DND-41 (cell line): ENCODE measurements at regions not wholly inside any gene's neighbourhood (a gene's known extent, or its start where the extent isn't known, plus 50 kb on each side); places are given as distances from the start of the nearest gene placed in this dataset.

Experiments
- CTCF ChIP-seq: IDR thresholded peaks from 2 replicates; pipeline ENCODE4 v1.5.1; 2012; ENCODE audit warnings: borderline replicate concordance, low read length, moderate library complexity, mild to moderate bottlenecking; ENCODE audit not compliant: poor library complexity, severe bottlenecking; ENCODE audit errors: extremely low read depth
- EZH2 ChIP-seq: IDR thresholded peaks from 3 replicates; pipeline ENCODE4 v1.6.1; 2012; ENCODE audit warnings: borderline replicate concordance, low read depth, mild to moderate bottlenecking, moderate library complexity, low read length, inconsistent platforms; ENCODE audit not compliant: severe bottlenecking

- no peak for TF ChIP-seq CTCF
- no peak for TF ChIP-seq EZH2
These were observed 377.1 kb upstream of the PROK2 start for GRCh38 chr3:72161881-72162595.
